Kidney (tissue), 13 donors: ENCODE measurements at regions not wholly inside any gene's neighbourhood (a gene's known extent, or its start where the extent isn't known, plus 50 kb on each side); places are given as distances from the start of the nearest gene placed in this dataset.

Experiments used
- DNase-seq, 5 donors: peaks; one replicate each; pipeline ENCODE4 v3.0.0-alpha.2; 2013 to 2020
- FAIRE-seq: peaks from 2 replicates; lab custom pipeline; 2012; peaks lifted over from hg19 to GRCh38; lab: Jason Lieb, UNC
- H3K27ac ChIP-seq, 2 donors: one replicate each; pipeline ENCODE4 v1.7.0; 2013; ENCODE audit warnings: low read depth in 2 of 2, low read length in 2 of 2, inconsistent platforms in 1 of 2
- H3K27me3 ChIP-seq: one replicate; pipeline ENCODE4 v1.7.1; 2013; ENCODE audit warnings: low read length, inconsistent platforms; ENCODE audit not compliant: control insufficient read depth, insufficient read depth
- H3K36me3 ChIP-seq, 3 donors: one replicate each; pipeline versions ENCODE4 v1.7.0 to v1.7.1; 2013; ENCODE audit warnings: low read length in 3 of 3, control low read depth in 1 of 3, inconsistent platforms in 1 of 3; ENCODE audit not compliant: insufficient read depth in 3 of 3, control insufficient read depth in 2 of 3
- H3K4me1 ChIP-seq, 3 donors: one replicate each; pipeline versions ENCODE4 v1.7.0 to v1.7.1; 2013; ENCODE audit warnings: low read length in 3 of 3, inconsistent platforms in 1 of 3, low read depth in 1 of 3; ENCODE audit not compliant: control insufficient read depth in 2 of 3, insufficient read depth in 2 of 3
- H3K4me3 ChIP-seq, 3 donors: one replicate each; pipeline versions ENCODE4 v1.7.0 to v1.8.1; 2013; ENCODE audit warnings: low read length in 3 of 3, control low read depth in 1 of 3, inconsistent platforms in 1 of 3
- H3K9ac ChIP-seq, 3 donors: one replicate each; pipeline versions ENCODE4 v1.7.0 to v1.7.1; 2013; ENCODE audit warnings: low read length in 3 of 3, control low read depth in 1 of 3, inconsistent platforms in 1 of 3
- H3K9me3 ChIP-seq, 3 donors: one replicate each; pipeline versions ENCODE4 v1.7.0 to v1.7.1; 2013; ENCODE audit warnings: low read length in 3 of 3, control low read depth in 1 of 3, inconsistent platforms in 1 of 3; ENCODE audit not compliant: control insufficient read depth in 2 of 3, insufficient read depth in 1 of 3
- intact Hi-C: fragments of 100-400 bp; cut with DNase I; formaldehyde crosslinking; loops from one replicate; pipeline ENCODE4 v1.11.1; 2022
- TF ChIP-seq, protein P1 (sequence below): IDR thresholded peaks from 3 replicates; pipeline ENCODE4 v1.5.1; 2012; ENCODE audit warnings: mild to moderate bottlenecking, moderate library complexity, borderline replicate concordance; ENCODE audit not compliant: insufficient read depth; ENCODE audit errors: extremely low read depth
- donor health status: control.
- donor health status: control.
- donor health status: control.
- donor health status: control.
- donor health status: control.
- donor health status: DM: yes; HTN: yes; CAD: no.
- donor health status: Normal renal cell carcinoma (clear cell type).

- TF ChIP-seq, protein P1, sequence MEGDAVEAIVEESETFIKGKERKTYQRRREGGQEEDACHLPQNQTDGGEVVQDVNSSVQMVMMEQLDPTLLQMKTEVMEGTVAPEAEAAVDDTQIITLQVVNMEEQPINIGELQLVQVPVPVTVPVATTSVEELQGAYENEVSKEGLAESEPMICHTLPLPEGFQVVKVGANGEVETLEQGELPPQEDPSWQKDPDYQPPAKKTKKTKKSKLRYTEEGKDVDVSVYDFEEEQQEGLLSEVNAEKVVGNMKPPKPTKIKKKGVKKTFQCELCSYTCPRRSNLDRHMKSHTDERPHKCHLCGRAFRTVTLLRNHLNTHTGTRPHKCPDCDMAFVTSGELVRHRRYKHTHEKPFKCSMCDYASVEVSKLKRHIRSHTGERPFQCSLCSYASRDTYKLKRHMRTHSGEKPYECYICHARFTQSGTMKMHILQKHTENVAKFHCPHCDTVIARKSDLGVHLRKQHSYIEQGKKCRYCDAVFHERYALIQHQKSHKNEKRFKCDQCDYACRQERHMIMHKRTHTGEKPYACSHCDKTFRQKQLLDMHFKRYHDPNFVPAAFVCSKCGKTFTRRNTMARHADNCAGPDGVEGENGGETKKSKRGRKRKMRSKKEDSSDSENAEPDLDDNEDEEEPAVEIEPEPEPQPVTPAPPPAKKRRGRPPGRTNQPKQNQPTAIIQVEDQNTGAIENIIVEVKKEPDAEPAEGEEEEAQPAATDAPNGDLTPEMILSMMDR: no peak
- no peaks in the 10 kb centered on the region for H3K27me3 ChIP-seq
- H3K9ac ChIP-seq: no peak overlapping the region
- DNase-seq (no peak), FAIRE-seq (no peak)
- H3K9me3 ChIP-seq: no peaks in the 10 kb centered on the region
- no peak overlapping the region for H3K4me3 ChIP-seq
- no peaks in the 10 kb centered on the region for H3K36me3 ChIP-seq
- no peaks in the 10 kb centered on the region for H3K4me1 ChIP-seq
- no peak overlapping the region for H3K27ac ChIP-seq
- intact Hi-C loops: no loop called here
Measured at GRCh38 chr5:138677782-138678181, 75.4 kb upstream of the CTNNA1 start.

DNA sequence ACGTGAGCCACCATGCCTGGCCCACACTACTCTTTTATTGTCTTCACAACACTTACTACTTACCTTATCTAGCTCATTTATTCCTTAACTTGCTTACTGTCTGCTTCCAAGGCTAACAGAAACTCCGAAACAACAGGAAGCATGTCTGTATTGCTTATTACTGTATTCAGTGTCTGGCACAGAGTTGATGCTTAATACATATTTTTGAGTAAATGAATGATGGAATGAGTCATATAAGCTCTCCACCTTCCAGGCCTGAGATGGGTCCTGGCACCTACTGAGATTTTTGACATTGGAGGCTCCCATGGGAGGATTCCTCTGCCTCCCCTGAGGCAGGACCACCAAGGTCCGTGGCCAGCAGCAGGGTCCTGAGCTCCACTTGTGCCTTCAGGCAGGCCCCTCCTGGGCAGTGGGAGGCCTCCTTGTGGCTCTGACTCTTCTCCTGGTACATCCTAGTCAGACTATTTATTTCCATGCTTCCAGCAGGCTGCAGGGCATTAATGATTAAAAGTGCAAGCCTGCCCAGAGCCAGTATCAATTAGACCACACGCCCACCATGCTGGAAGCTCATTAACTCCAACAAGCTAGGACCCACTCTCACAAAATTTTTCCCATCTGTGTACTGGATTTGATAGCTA is 76.5 kb upstream of the CTNNA1 start:
- H3K9me3 ChIP-seq: no peaks in the 10 kb centered on the region
- no peaks in the 10 kb centered on the region for H3K4me1 ChIP-seq
- no peaks in the 10 kb centered on the region for H3K27me3 ChIP-seq
- TF ChIP-seq, protein P1: no peak
- no peak overlapping the region for H3K9ac ChIP-seq
- no peak overlapping the region for H3K27ac ChIP-seq
- no peak overlapping the region for H3K4me3 ChIP-seq
- no peaks in the 10 kb centered on the region for H3K36me3 ChIP-seq
- FAIRE-seq: no peak
- DNase-seq: no peak
- intact Hi-C loops: no loop called here

- Histone ChIP-seq H3K27ac (no peak overlapping the region), H3K36me3 (no peaks in the 10 kb centered on the region), H3K9ac (no peak overlapping the region), H3K9me3 (no peaks in the 10 kb centered on the region), H3K4me3 (no peak overlapping the region), H3K4me1 (no peaks in the 10 kb centered on the region), H3K27me3 (no peaks in the 10 kb centered on the region)
- intact Hi-C loops: no loop called here
- DNase-seq: no peak
- TF ChIP-seq, protein P1: no peak
- FAIRE-seq: no peak
Measured at GRCh38 chr5:138676002-138676401, 77.2 kb upstream of the CTNNA1 start.
